Coronary artery (tissue), 2 donors: ENCODE measurements at regions not wholly inside any gene's neighbourhood (a gene's known extent, or its start where the extent isn't known, plus 50 kb on each side); places are given as distances from the start of the nearest gene placed in this dataset.

ENCODE experiments used
- DNase-seq: peaks from one replicate; pipeline ENCODE4 v3.0.0-alpha.2; 2017; ENCODE audit warnings: low spot score
- H3K27ac ChIP-seq, 2 donors: fragments of 200-600 bp; sonication (generic); one replicate each; pipeline ENCODE4 v1.5.1; 2016 to 2019
- H3K4me3 ChIP-seq: fragments of 200-600 bp; sonication (generic); 2 replicates; pipeline ENCODE4 v1.5.1; 2016; ENCODE audit warnings: mild to moderate bottlenecking, moderate library complexity
- TF ChIP-seq, protein P1 (sequence below): fragments of 200-600 bp; sonication (generic); IDR thresholded peaks from one replicate; pipeline ENCODE4 v1.5.1; 2019; ENCODE audit warnings: antibody characterized with exemption

DNA sequence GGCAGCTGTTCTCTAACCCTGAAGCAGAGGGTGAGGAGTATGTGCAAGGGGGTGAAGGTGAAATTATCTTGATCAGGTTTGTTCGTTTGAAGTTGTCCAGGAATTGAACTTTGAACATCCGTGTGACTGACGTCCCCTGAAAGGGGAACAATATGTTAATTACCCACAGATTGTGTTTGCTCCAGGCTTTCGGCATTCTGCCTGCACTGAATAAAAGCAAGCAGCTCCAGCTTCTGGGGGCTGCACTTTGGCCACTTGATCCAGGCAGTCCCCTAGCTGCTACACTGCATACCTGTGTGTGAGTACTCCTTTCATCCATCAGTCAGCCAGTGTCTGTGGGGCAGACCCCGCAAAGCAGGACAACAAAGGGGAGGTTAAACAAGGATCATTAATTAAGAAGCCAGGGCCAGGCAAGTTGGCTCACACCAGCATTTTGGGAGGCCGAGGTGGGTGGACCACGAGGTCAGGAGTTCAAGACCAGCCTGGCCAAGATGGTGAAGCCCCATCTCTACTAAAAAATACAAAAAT, 104.8 kb upstream of the BTN3A2 start:
- no peak overlapping the region for H3K27ac ChIP-seq
- DNase-seq = no peak
- TF ChIP-seq, protein P1, sequence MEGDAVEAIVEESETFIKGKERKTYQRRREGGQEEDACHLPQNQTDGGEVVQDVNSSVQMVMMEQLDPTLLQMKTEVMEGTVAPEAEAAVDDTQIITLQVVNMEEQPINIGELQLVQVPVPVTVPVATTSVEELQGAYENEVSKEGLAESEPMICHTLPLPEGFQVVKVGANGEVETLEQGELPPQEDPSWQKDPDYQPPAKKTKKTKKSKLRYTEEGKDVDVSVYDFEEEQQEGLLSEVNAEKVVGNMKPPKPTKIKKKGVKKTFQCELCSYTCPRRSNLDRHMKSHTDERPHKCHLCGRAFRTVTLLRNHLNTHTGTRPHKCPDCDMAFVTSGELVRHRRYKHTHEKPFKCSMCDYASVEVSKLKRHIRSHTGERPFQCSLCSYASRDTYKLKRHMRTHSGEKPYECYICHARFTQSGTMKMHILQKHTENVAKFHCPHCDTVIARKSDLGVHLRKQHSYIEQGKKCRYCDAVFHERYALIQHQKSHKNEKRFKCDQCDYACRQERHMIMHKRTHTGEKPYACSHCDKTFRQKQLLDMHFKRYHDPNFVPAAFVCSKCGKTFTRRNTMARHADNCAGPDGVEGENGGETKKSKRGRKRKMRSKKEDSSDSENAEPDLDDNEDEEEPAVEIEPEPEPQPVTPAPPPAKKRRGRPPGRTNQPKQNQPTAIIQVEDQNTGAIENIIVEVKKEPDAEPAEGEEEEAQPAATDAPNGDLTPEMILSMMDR = no peak
- no peak overlapping the region for H3K4me3 ChIP-seq

DNA sequence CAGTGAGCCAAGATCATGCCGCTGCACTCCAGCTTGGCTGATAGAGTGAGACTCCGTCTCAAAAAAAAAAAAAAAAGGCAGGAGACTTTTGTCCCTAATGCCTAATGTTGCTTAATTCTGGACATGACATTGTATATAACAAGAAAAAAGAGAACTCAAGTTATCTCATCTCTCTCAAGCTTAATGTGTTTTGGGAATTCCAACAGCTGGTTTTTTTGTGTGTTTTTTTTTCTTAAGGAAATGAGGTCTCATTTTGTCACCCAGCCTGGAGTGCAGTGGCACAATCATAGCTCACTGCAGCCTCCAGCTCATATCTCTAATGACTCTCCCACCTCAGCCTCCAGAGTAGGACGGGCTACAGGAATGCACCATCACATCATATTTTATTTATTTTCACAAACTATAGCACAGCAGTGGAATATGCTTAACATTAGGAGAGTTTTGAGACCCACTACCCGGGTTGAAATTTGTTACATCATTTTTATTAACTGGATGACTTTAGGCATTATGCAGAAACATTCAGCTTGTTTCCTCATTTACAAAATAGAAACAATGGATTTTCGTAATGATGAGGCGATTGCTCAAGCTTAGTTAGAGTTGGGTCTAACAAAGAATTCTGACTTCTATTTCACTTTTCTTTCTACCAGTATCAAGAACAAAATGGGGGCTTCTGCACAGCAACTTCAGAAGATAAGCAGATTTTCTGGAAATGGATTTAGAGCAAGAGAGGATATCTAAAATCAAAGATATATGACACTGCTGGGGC, 104.1 kb upstream of the BTN3A2 start:
- Histone ChIP-seq H3K27ac (no peak overlapping the region), H3K4me3 (no peak overlapping the region)
- DNase-seq = no peak
- TF ChIP-seq, protein P1 = no peak

DNA sequence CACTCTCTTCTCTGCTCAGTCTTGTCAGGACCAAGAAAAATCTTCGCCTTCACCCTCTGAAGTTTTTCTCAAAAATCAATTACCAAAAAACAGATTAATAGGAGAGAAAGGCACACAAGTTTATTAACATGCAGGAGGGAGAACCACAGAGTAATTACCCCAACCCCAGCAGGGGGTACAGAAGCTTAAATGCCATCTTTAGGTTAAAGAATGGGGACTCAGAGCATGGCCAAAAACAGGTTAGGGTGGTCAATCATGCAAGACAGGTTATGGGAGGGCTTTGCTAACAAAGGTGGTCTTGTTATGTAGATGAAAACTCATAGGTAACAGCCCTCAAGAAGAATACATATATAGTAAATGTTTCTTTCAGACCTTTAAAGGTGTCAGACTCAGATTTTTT, 100.5 kb upstream of the BTN3A2 start:
- TF ChIP-seq, protein P1 = no peak
- DNase-seq = no peak
- Histone ChIP-seq H3K4me3 (no peak overlapping the region), H3K27ac (no peak overlapping the region)

DNA sequence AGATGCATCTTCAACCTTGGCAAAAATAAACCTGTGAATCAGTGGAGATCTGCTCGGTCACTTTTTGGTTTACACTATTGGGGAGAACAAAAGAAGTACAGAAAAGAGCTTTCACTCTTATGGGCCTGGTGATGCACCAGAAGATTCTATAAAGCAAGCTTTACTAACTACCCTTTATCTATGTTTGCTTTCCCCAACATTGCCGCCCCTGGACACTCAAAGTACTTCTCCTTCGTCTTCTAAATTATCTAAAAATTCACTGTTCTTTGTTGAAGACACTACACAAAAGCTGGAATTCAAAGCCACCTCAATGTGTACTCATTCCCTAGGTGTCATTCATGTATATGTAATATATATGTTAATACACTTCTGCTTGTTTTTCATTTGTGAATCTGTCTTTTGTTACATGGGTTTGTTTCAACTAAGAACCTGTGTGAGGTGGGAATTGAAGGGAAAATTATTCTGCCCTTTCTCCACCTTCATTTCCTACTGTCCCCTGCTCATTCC, 97.9 kb upstream of the BTN3A2 start:
- Histone ChIP-seq H3K27ac (no peak overlapping the region), H3K4me3 (no peak overlapping the region)
- TF ChIP-seq, protein P1 = no peak
- no peak for DNase-seq

DNA sequence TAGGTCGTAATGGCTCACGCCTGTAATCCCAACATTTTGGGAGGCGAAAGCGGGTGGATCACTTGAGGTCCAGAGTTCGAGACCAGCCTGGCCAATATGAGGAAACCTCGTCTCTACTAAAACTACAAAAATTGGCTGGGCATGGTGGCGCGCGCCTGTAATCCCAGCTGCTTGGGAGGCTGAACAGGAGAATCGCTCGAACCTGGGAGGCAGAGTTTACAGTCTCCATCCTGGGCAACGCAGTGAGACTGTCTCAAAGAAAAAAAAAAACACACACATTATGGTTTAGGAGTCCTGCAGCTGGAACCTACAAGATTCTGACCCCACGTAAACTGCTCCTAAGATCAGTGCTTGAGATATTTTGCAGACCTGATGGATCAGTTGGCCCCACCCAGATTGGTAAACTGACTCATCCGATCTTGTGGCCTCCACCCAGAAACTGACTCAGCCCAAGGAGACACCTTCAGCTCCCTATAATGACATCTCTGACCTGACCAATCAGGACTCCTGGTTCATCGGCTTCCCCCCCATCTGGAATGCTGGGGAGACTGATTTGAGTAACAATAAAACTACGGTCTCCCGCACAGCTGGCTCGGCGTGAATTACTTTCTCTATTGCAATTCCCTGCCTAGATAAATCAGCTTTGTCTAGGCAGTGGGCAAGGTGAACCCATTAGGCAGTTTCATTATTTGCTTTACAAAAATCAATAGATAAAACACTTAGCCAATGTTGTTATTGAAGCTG, 96.2 kb upstream of the BTN3A2 start:
- no peak for DNase-seq
- TF ChIP-seq, protein P1 = no peak
- Histone ChIP-seq H3K27ac (no peak overlapping the region), H3K4me3 (no peak overlapping the region)

DNA sequence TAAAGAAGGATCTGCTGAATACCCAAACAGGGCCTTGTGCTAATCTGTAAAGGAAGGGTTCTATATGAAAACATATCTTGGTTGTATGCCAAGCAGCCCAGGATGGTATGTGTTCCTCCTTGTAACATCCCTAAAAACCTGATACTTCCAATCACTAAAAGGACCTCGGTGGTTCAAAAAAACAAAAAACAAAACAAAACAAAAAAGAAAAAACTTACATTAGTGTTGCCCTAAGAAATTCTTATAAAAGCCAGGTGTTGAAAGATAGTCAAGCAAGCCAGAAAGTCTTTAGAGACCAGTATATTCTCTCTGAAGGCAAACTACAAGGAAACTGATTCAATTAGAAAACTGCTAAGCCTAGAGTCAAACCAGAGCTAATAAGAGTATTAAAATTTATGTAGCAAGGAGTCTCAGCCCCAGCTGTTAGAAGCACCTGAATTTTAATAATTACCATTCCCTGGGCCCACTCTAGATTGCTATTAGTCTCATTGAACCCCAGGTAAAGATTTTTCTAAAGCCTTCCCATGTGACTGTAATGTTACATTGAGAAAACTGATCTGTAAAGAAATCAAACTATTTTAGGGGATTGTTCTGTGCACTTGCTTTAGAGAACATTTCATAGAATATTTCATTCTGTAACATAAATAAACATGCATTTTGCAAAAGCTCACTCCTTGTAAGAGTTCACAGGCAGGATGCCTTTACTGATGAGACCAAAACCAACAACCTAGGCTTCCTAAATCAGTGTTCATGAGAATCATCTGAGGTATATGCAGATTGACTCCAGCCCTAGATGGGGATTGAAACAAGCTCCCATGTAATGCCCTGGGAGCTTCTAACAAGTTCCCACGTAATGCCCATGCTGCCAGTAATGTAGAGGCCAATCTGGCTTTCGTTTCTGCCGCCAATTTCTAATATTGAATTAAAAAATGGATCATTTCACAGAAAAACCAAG, 95.2 kb upstream of the BTN3A2 start:
- TF ChIP-seq, protein P1 = no peak
- Histone ChIP-seq H3K4me3 (no peak overlapping the region), H3K27ac (no peak overlapping the region)
- no peak for DNase-seq
